SH-SY5Y (cell line): ENCODE measurements at regions not wholly inside any gene's neighbourhood (a gene's known extent, or its start where the extent isn't known, plus 50 kb on each side); places are given as distances from the start of the nearest gene placed in this dataset.

Source experiments
- GATA2 ChIP-seq: IDR thresholded peaks from 2 replicates; pipeline ENCODE4 v1.6.1; 2011; ENCODE audit warnings: mild to moderate bottlenecking, low read depth, low read length
- GATA3 ChIP-seq: IDR thresholded peaks from 2 replicates; pipeline ENCODE4 v1.6.1; 2011; ENCODE audit warnings: low read depth, mild to moderate bottlenecking, low read length, moderate library complexity

GRCh38 chr14:106651016-106651415, 1124.6 kb downstream of the TMEM121 start:
- TF ChIP-seq GATA2 (no peak), GATA3 (no peak)
